Hematopoietic multipotent progenitor cell treated with erythropoietin and hydrocortisone succinate and interleukin-3 and kit ligand, for 4 days (in vitro differentiated cells): ENCODE measurements at regions not wholly inside any gene's neighbourhood (a gene's known extent, or its start where the extent isn't known, plus 50 kb on each side); places are given as distances from the start of the nearest gene placed in this dataset.
A peak's percentile ranks its signal among the peaks of the same experiment; 100 is the strongest.
"Not testable (repeated sequence)": the region's sequence is repeated elsewhere in the genome, so short reads cannot be mapped to it uniquely, and the experiment has no call there.

ENCODE experiments used
- DNase-seq: peaks from one replicate; pipeline ENCODE4 v3.0.0-alpha.2; 2015

DNA sequence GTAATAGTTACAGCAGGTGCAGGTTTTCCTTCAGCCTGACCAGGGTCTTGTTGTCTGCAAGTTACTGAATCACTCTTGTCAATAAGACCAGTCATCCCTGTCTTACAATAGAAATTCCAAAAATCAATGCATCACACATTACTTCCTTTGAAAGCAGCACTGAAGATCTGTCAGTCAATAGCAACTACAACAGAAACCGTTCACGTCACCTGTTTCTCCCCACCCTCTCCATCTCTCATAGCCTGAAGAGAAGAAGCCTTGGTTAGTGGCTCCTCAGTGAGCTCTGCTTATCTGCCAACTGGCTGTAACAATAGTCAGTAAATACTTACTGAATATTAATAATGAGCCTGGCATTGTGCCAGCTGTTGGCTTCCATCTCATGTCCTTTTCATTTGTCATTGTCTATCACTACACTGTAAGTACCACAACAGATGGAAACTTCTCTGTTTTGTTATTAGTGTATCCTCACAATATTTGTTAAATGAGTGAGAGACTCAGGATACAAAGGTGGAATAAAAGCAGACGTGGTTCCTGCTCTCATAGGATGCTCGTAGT, 195.2 kb downstream of the S1PR1 start:
- DNase-seq: no peak

DNA sequence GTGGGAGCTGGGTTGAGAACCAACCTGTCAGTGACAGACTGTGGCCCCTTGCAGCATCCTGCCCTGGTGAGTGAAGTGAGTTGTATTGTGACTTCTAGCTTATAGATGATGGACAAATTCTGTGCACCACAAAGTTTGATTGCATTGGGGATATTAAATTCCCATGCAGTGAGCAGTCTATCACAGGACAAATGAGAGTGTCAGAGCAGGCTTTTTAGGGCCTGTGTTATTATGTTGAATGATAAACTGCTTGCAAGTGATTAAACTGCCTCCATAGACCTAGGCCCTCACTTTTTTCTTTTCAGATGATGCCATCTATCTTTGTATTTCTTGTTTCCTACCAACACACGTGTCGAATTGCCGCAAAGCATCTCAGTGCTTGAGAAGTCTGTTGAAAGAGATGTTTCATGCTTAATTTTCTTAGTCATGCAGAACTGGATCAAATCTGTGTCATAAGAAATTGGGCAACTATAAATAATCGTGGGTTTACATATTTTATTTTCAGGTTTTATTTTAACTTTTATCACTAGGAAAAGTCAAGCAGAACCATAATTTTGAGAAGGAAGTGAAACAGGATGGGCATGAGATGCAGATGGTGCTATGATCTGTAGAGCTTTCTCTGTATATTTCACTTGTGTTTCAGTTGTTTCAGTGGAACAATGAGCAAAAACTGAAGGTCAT, 199.2 kb downstream of the S1PR1 start:
- DNase-seq: no peak

DNA sequence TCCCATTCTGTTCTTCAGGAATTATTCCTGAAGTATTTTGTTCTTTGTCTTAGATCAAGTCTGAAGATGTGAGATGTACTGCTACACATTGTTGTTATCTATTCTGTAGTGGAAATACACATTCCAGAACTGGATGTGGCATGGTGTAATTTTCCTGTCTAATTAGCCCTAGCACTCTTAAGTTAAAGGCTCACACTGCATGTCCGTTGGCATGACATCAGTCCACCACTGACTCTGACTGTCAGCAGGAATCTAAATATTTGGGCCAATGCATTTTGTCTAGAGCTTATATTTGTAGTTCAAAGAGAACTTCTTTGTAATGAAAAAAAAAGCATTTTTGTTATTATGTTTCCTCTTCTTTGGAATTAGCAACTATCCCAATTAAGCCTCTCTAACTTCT, 201.0 kb downstream of the S1PR1 start:
- DNase-seq: no peak

DNA sequence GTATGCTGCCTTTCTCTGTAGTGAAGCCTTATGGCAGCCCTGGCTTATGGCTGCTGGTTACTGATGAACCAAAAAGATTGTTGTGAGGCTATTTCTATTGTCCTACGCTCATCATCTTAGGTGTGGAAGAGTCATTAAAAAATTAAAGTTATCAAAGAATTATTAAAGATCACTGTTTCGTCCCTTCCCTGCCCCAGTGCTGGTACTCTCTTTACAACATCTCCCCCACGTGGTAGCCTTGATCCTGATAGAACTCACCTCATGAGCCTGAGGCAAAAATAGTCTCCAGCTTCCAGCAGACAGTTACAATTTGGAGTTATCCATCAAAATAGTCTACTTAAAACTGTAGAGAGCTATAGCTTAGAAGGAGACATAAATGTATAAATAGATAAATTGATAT, 201.5 kb downstream of the S1PR1 start:
- DNase-seq: peak; percentile 49

DNA sequence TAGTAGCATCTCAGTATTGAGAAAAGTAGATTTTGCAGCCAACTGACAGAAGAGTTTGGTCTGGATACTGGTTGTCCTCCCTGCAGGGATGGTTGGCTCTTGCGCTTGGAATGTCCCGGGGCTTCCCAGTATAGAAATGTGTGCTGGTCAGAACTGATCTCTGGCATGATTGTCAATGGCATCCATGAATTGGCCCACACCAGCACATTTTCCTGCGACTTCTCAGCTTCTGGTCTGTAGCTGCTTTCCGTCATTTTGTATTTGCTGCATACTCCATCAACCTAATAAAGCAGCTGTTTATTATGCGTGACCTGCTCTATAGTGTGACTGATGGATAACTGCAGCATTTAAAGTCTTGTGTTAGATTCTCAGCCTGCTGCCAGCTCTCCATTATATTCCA, 203.7 kb downstream of the S1PR1 start:
- no peak for DNase-seq

DNA sequence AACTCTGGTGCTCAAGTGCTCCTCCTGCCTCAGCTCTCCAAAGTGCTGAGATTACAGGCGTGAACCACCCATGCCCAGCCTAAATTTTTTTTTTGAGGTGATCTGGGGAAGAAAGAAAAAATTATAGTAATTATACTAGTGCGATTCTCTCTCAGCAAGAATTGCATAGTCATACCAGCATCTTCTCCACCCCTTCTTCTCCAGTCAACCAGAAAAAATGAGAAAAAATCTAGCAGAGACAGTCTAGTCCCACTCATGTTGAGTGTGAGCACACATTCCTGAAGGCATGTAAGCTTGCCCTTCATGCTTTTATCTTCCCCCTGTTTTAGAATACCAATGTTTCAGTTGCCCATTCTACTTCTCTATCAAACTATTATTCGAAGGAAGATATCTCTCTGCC, 207.6 kb downstream of the S1PR1 start:
- no peak for DNase-seq

DNA sequence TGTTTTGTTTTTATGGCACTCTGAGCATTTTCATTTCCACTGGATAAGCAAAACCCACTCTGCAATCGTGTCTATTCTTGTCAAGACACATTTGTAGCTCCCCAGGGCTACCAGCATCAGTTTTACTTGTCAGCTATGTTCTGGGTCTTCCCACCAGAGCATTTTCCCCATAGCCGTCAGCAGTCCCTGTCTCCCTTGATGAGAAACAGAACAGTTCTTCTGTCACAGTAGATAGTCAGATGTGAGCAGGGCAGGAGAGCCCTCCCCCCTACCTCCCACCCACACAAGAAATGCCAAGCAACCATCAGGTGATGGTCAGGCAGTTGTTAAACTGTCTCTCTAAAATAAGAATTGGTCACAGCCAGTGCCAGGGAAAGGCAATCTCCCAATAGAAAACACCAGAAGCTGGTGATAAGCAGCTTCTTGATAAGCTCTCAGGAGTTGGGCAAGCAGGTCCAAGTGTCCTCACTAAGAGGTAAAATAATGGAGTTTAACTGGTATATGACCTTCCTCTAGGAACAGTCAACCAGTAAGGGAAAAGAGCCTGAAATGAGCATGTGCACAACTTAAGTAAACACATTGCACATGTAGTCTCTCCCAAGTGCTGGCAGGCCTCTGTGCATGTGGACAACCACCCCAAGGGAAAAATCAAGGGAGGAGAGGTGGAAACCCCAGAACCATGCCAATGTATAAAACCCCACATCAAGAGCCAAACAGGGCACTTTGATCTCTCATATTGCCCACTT, 208.2 kb downstream of the S1PR1 start:
- no peak for DNase-seq

DNA sequence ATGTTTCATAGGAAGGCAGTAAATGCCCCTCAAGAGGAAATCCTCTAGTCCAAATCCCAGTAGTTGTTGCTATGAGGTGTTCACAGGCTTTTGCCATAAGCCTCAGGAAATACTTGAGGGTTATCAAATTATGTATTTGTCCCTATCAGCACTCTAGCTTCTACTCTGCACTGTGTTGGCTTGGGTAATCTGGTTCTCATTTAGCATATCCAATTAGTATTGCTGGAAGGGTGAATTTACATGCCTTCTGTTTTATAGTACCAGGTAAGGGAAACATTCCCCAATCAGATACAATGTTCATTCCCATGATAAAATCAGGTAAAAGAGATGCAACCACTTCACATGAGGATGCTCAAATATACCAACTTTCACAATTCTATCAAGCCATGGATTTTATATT, 211.2 kb downstream of the S1PR1 start:
- DNase-seq: no peak

DNA sequence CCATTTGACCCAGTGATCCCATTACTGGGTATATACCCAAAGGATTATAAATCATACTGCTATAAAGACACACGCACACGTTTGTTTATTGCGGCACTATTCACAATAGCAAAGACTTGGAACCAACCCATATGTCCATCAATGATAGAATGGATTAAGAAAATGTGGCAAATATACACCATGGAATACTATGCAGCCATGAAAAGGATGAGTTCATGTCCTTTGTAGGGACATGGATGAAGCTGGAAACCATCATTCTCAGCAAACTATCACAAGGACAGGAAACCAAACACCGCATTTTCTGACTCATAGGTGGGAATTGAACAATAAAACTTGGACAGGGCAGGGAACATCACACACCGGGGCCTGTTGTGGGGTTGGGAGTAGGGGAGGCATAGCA, 213.9 kb downstream of the S1PR1 start:
- DNase-seq: not testable (repeated sequence)

DNA sequence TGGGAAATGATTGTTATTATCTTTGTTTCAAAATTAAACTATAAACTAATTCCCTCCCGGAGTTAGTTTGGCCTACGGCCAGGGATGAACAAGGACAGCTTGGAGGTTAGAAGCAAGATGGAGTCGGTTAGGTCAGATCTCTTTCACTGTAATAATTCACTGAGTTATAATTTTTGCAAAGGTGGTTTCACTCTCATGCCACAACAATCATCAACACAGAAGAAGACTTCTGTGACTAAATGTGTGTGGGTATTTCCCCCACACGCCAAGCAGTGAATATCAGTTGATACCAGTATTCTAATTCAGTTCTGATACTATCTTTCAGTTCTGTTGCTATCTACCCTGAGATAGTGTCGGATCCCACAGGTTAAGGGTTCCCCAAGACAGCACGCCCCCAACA, 215.1 kb downstream of the S1PR1 start:
- no peak for DNase-seq

DNA sequence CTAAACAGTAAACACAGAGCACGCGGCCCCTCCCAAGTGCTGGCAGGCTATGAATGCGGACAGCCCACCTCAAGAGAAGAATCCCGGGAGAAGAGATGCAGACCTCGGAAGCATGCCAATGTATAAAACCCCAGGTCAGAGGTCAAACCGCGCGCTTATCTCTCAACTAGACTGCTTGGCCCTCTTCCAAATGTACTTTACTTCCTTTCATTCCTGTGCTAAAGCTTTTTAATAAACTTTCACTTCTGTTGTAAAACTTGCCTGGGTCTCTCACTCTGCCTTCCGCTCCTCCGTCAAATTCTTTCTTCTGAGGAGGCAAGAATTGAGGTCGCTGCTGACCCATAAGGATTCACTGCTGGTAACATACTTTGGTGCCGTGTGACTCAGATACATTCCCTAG, 216.0 kb downstream of the S1PR1 start:
- peak; percentile 47 for DNase-seq

DNA sequence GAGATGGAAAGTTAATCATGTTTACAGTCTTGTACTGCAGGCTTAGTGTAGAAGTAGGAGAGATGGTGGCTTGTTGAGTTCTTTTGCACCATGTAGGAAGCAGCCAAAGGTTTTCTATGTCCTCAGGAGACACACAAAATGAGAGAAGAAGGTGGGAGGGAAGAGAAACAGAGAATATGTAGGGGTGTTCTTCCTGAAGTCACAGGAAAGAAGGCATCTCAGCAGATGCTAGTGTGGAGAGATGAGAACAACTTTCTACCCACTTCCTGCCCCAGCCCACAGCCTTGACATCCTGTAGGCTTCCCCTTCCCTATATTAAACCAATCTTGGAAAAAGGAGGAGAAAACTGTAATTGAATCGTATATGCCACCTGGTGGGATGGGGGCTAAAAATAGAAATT, 217.0 kb downstream of the S1PR1 start:
- no peak for DNase-seq

DNA sequence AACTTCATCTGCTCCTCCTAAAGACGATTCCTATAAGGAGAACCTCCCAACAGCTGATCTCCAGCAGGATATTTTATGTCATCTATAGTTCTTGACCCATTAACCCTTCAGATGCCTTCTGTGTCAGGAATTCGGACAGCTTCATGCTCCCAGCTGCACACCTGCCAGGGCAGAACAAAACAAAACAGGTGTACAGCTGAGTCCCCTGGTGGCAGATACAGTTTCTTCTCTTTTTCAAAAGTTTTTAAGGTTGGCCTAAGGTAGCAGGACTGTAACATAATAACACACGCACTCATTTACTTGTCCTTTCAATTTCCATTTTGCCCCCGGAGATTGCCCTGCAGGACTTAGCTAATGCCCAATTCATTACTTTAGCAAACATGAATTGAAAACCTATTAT, 218.3 kb downstream of the S1PR1 start:
- DNase-seq: no peak

DNA sequence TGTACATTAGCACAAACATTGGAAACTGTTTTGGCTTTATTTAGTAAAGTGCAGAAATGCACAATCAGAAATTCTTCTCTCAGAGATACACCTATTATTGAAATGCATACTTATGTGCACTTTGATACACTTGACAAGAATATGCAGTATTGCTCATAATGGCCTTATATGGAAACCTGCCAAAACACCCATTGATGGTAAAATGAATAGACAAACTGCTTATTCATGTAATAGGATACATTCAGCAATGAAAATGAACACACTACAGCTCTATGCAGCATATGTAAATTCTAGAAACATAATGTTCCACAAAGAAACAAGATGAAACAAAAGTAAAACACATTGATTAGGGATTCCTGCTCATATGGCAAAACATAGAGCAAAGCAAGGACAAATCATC, 223.9 kb downstream of the S1PR1 start:
- DNase-seq: no peak

DNA sequence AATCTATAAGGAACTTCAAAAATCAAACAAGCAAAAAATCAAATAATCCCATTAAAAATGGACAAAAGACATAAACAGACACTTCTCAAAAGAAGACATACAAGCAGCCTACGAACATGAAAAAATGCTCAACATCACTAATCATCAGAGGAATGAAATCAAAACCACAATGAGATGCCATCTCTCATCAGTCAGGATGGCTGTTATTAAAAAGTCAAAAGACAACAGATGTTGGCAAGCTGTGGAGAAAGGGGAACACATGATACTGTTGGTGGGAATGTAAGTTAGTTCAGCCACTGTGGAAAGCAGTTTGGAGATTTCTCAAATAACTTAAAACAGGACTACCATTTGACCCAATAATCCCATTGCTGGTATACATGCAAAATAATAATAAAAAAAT, 226.4 kb downstream of the S1PR1 start:
- no peak for DNase-seq

DNA sequence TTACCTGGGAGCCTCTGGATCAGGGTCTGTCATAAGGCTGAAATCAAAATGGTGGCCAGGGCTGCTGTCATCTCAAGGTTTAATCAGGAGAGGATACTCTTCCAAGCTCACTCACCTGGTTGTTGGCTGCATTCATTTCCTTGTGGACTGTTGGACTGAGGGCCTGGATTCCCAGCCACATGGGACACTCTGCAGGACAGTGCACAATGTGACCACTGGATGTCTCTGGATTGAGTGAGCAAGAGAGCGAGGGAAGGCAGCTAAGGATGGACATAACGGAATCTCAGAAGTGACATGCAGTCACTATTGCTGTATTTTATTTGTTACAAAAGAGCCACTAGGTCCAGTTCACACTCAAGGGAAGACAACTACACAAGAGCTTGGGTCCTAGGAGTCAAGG, 229.1 kb downstream of the S1PR1 start:
- no peak for DNase-seq

DNA sequence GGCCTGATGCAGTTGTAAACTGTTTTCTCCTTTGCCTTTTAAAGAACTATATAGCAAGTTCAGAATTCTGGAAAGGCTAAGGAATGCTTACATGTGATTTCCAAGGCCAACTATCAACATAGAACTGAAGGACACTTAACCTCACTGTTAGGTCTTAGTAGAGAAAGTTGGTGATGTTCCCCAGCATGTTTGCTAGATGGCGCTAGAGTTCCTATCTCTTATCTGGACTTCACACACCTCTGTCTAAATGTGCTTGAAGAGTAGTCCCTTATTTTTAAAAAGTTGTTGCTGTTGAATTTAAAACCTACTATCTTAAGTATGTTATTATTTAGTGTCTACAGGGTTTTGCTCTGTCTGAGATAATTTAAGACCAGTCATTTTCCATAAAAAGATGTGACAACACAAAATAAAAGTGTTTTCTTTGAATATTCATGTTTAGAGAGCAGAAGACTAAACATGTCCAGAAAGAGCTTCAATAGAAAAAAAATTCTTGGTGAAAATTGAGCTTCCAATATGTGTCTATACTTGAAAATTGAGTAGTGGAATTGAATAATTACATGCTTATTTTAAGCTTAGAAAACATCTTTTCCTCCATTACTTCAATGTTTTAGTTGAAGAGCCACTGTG, 237.3 kb downstream of the S1PR1 start:
- peak; percentile 77 for DNase-seq

DNA sequence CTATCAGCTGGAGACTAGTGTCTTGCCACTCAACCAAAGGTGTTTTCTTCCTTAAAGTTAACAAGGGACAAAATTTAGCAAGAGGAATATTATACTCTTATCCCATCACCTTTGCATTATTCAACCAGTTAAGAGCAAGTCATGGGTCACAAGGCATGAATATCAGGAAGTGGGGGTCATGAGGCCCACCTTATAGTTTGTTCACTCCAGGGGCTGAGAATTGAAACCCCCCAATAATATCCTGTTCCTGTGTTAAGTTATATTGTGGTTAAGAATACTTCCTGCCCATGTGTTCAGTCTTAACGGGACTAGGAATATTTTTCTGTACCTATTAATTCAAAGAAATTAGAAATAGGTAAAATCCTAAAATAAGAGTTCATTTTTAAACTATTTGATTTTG, 239.7 kb downstream of the S1PR1 start:
- DNase-seq: no peak

DNA sequence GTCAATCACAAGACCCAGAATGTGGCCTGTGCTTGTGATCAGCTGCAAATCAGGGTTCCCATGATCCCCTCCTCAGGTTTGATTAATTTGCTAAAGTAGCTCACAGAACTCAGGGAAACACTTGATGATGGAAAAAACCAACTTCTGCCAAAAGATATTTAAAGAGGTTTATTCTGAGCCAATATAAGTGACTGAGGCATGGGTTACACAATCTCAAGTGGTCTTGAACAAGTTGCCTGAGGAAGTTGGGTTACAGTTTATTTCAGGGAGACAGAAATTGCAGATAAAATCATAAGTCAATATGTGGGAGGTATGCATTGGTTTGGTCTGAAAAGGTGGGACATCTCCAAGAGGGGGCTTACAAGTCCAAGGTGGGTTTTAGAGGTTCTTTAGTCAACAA, 243.1 kb downstream of the S1PR1 start:
- peak; percentile 4 for DNase-seq

DNA sequence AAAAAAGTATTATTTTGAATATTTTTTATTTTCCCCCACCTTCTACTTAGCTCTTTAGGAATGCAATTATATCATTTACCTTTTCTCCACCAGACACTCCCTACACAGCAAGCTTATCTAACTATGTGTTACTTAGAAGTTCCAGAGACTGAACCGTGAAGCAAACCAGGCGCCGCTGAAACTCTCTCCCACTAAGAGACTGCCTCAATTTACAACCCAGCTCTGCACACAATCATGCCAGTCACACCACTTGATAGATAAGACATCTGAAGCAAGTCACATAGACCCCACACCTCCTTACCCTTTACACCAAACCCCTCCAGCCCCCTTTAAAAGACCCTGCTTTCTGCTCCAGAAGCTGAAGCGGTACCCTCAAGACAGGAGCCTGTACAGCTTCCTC, 245.5 kb downstream of the S1PR1 start:
- DNase-seq: no peak

DNA sequence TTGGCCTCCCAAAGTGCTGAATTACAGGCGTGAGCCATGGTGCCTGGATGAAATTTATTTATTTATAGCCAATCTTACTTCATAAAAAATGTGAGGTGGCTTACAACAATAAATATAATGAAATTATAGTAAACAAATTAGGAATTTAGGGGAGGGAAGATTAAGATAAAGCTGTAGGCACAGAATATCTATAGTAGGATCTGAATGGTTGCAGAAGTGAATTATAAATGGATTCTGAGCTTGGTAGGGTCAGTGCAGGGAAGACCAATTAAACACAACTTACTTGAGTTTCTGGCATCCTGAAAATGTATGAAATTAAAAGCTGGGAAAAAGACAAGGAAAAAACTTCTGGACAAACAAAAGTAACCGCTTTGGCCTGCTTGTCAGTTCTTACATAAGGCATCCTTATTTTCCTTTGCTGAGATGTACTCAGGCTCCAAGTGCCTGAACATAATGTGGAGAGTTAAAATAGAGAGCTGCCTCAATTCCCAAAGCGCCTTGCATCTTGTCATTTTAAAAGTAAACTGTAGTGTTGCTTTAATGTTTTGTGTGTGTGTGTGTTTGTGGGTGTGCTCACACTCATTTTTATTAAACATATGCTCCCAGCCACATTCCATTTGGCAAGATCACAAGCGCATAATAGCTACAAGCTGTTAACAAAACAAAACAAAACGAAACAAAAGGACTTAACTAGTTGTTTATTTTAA, 247.3 kb downstream of the S1PR1 start:
- DNase-seq: no peak

DNA sequence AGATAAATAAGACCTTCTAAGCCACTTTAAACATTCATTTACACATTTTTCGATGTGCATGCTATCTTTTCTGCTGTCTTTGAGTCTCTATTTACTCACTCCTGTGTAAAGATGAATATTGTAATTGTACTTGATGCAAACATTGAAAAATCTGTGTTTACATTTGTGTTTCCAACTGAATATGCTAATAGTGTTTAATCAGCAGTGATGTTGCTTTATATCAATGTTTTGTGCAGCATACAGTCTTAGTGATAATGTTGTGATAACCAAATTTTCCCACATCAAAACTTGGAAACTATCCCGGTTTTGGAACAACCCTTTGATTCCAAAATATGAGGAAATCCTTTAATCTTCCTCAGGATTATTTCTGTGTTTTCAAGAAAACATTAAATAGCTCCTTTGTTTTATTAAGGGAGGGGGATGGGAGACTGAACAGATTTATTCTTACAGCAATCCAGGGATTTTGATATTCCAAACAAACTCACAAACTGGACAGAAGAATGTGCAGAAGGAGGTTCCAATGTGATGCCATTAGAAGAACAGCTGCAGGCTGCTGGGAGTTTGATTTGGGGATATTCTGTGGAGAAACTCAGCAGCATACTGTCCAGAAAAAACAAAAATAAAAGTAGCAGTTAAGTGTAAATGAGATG, 248.0 kb downstream of the S1PR1 start:
- no peak for DNase-seq

DNA sequence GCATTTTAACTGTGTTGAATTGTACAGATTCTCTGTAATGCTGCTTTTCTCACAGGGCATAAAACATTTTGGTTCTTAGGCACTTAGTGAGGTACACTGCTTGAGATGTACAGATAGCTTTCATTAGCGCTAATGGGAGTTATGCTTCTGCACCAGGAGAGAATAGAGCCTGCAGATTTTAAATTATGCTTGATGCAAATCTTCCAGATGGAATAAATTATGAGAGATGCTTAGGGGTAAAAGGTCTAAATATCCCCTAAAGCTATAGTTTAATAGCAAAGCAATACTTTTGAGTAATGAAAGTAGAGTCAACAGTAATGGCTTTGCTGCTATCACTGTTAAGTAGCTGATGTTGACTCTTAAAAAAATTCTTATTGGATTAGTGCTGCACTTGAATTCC, 248.9 kb downstream of the S1PR1 start:
- DNase-seq: no peak
